ENCODE measurements at regions not wholly inside any gene's neighbourhood (a gene's known extent, or its start where the extent isn't known, plus 50 kb on each side); places are given as distances from the start of the nearest gene placed in this dataset.

DNA sequence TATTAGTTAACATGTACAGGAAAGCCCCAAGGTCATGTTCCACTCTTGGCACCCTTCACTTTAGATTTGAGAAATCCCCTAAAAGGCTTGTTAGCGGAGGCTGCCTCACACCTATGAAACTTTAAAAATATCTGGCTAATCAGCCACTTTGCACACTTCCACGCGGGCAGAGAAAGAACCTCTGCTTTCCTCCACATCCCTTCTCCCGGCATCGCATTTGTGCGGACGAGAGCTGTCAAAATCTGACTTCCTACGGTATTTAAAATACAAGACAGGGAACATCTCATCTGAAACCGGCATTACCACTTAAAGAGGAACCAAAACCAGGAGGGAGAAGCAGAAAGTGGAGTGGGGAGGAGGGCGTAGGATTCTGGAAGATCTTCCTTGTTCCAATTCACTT lies 422.3 kb downstream of the TMEM114 start:
- no peak overlapping the region for H3K4me3 ChIP-seq
- no peak overlapping the region for H3K27ac ChIP-seq
- no peaks in the 10 kb centered on the region for H3K4me1 ChIP-seq
- intact Hi-C loops (cut with DNase I) = no loop called here
- H3K9me3 ChIP-seq = no peaks in the 10 kb centered on the region
- DNase-seq (no peak), ATAC-seq (no peak)
- no peaks in the 10 kb centered on the region for H3K36me3 ChIP-seq
- H3K27me3 ChIP-seq (ENCODE audit: low read depth) = no peaks in the 10 kb centered on the region
- TF ChIP-seq, protein P1, sequence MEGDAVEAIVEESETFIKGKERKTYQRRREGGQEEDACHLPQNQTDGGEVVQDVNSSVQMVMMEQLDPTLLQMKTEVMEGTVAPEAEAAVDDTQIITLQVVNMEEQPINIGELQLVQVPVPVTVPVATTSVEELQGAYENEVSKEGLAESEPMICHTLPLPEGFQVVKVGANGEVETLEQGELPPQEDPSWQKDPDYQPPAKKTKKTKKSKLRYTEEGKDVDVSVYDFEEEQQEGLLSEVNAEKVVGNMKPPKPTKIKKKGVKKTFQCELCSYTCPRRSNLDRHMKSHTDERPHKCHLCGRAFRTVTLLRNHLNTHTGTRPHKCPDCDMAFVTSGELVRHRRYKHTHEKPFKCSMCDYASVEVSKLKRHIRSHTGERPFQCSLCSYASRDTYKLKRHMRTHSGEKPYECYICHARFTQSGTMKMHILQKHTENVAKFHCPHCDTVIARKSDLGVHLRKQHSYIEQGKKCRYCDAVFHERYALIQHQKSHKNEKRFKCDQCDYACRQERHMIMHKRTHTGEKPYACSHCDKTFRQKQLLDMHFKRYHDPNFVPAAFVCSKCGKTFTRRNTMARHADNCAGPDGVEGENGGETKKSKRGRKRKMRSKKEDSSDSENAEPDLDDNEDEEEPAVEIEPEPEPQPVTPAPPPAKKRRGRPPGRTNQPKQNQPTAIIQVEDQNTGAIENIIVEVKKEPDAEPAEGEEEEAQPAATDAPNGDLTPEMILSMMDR (IDR thresholded peaks at IDR 0.05) = no peak

DNA sequence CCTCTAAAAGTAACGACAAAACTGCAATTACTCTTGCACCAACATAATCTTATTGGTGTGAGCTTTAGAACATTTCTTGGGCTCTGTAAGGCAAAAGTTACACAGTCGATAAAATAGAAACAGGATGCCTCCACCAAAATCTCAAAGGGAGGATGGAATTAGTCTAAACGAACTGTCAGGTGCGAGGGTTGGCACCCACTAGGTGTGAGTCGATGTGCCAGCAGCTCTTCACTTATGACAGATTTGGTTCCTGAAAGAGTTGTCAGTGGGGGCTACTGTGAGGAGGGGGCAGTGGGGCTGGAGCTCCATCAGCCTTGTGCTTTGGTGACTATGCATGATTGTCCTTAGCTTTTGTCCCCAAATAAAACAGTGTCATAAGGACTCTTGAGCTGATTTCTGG lies 422.9 kb downstream of the TMEM114 start:
- intact Hi-C loops (cut with DNase I) = no loop called here
- no peak for DNase-seq
- Histone ChIP-seq H3K4me3 (no peak overlapping the region), H3K9me3 (no peaks in the 10 kb centered on the region), H3K27ac (no peak overlapping the region), H3K4me1 (no peaks in the 10 kb centered on the region), H3K36me3 (no peaks in the 10 kb centered on the region), H3K27me3 (ENCODE audit: low read depth) (no peaks in the 10 kb centered on the region)
- TF ChIP-seq, protein P1 (IDR thresholded peaks at IDR 0.05) = no peak
- ATAC-seq = no peak

DNA sequence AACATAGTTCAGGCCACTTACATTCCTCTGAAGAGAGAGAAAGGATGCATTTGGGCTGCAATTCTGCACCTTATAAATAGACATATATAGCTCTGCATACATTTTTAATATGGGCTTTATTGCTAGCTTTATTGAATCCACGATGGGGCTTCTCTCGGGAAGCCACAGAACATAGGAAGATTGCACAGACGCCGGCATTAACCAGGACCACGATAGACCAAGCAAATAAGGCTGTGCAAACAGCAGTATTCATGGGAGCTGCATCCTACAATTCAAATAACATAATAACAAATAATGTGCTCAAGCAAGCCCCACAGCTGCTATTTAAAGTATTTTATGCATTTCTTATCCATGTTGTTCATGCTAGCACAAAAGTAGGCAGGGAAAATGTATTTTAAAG lies 432.3 kb downstream of the TMEM114 start:
- Histone ChIP-seq H3K4me1 (no peaks in the 10 kb centered on the region), H3K9me3 (no peaks in the 10 kb centered on the region), H3K27me3 (ENCODE audit: low read depth) (no peaks in the 10 kb centered on the region), H3K4me3 (no peak overlapping the region), H3K27ac (no peak overlapping the region), H3K36me3 (no peaks in the 10 kb centered on the region)
- intact Hi-C loops (cut with DNase I) = no loop called here
- DNase-seq (no peak), ATAC-seq (no peak)
- TF ChIP-seq, protein P1 (IDR thresholded peaks at IDR 0.05) = no peak

DNA sequence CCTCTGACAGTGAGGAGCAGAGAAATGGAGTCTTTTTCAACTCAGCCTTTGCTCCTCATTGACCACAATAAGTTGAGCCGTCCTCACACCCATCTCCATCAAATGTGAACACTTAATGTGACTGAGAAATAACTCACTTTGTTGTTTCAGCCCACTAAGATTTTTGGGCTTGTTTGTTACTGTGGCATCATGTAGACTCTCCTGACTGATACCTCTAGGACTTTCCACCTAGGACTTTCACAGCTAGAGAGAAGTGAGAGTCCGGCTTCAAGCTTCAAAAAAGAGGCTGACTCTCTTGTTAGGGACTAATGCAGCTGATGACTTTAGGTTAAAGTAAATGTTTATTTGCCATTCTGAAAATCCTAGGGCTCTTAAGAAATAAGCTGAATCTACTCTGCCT lies 435.0 kb downstream of the TMEM114 start:
- Histone ChIP-seq H3K4me1 (no peaks in the 10 kb centered on the region), H3K27ac (no peak overlapping the region), H3K27me3 (ENCODE audit: low read depth) (no peaks in the 10 kb centered on the region), H3K36me3 (no peaks in the 10 kb centered on the region), H3K4me3 (no peak overlapping the region), H3K9me3 (no peaks in the 10 kb centered on the region)
- no peak for ATAC-seq
- intact Hi-C loops (cut with DNase I) = no loop called here
- TF ChIP-seq, protein P1 (IDR thresholded peaks at IDR 0.05) = no peak
- DNase-seq = no peak

DNA sequence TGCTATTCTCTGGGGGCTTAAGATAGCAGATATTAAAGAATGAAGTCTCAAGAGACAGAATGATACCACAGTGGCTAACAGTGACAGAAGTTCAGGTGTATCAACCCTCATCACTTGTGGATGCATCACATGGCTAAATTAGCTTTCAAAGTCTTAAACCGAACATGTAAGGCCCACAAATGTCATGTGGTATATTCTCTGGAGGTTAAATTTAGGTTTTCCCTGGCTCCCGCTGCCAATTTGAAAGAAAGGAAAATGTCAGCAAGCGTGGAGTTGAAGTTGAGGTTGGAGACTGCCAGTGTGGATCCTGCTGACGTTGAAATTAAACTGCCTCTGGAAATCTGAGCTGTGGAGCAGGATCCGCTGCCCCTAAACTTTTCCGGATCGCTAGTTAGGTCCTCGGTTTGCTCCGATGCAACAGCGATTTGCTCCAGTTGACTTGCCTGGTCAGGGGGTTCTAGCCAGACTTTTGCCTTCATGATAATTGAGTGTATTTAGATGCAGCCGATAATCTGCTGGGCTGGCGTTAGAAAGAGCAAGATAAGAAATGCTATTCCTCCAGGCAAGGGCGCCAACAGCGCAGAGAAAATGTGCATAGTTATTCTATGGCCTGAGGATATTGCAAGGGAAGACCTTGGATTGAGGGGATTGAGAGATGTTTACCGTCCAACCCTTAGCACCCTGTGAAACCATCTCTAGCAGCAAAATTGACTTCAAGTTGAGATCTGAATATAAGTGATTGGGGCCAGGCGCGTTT lies 443.9 kb downstream of the TMEM114 start:
- intact Hi-C loops (cut with DNase I) = no loop called here
- no peaks in the 10 kb centered on the region for H3K9me3 ChIP-seq
- TF ChIP-seq, protein P1 (IDR thresholded peaks at IDR 0.05) = no peak
- no peaks in the 10 kb centered on the region for H3K27me3 ChIP-seq (ENCODE audit: low read depth)
- no peaks in the 10 kb centered on the region for H3K4me1 ChIP-seq
- no peak overlapping the region for H3K27ac ChIP-seq
- H3K36me3 ChIP-seq = no peaks in the 10 kb centered on the region
- ATAC-seq = no peak
- no peak for DNase-seq
- H3K4me3 ChIP-seq = no peak overlapping the region
